D721Med (cell line): ENCODE measurements at regions not wholly inside any gene's neighbourhood (a gene's known extent, or its start where the extent isn't known, plus 50 kb on each side); places are given as distances from the start of the nearest gene placed in this dataset.

Experiments used
- DNase-seq: peaks from one replicate; pipeline ENCODE4 v3.0.0; 2011; ENCODE audit warnings: low spot score; ENCODE audit not compliant: insufficient read length
- FAIRE-seq: peaks from 2 replicates; lab custom pipeline; 2011; peaks lifted over from hg19 to GRCh38; lab: Jason Lieb, UNC
- TF ChIP-seq, protein P1 (sequence below): IDR thresholded peaks from 2 replicates; pipeline ENCODE4 v1.5.1; 2012; ENCODE audit warnings: mild to moderate bottlenecking, control low read depth; ENCODE audit not compliant: insufficient read depth; ENCODE audit errors: missing control alignments

DNA sequence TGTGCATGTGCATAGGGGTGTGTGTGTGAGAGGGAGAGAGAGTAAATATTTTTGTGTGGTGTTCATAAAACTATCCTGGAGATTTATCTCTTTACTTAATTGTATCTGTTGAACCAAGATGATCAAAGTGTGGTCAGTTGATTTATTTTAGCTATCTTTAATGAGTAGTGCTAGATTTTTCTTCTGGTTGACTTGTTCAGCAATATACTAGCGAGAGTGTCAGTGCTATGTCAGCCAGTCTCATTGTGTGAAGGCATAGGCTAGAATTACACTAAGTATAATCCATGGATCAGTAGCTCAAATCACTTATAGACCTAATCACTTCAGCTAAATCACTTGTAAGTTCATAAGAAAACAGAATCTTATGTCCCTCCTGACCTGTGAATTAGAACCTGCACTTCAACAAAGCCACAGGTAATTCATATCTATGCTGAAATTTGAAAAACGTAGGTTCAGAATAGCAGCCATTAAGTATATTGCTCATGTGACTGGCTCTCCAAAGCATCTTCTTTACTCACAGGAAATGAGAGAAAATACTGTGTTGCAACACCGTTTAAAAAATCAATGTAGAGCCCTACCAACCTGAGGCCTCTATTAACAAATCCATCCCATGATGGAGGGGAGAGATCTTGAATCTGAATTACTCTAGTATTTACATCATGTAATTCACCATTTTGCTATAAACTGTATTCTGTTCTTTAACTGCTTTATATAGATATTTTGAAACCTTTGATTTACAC lies 203.1 kb upstream of the ACTBL2 start:
- FAIRE-seq (peak; percentile 96), DNase-seq (no peak)
- TF ChIP-seq, protein P1, sequence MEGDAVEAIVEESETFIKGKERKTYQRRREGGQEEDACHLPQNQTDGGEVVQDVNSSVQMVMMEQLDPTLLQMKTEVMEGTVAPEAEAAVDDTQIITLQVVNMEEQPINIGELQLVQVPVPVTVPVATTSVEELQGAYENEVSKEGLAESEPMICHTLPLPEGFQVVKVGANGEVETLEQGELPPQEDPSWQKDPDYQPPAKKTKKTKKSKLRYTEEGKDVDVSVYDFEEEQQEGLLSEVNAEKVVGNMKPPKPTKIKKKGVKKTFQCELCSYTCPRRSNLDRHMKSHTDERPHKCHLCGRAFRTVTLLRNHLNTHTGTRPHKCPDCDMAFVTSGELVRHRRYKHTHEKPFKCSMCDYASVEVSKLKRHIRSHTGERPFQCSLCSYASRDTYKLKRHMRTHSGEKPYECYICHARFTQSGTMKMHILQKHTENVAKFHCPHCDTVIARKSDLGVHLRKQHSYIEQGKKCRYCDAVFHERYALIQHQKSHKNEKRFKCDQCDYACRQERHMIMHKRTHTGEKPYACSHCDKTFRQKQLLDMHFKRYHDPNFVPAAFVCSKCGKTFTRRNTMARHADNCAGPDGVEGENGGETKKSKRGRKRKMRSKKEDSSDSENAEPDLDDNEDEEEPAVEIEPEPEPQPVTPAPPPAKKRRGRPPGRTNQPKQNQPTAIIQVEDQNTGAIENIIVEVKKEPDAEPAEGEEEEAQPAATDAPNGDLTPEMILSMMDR, result no peak

DNA sequence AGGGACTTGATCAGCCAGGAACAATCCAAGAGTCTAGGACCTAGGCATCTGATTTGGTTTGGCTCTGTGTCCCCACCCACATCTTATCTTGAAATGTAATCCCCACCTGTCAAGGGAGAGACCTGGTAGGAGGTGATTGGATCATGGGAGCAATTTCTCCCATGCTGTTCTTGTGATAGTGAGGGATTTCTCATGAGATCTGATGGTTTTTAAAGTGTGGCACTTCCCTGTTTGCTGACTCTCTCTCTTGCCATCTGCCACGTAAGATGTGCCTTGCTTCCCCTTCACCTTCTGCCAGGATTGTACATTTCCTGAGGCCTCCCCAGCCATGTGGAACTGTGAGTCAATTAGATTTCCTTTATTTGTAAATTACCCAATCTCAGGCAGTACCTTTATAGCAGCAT lies 201.7 kb upstream of the ACTBL2 start:
- TF ChIP-seq, protein P1, result no peak
- DNase-seq, result no peak
- no peak for FAIRE-seq

DNA sequence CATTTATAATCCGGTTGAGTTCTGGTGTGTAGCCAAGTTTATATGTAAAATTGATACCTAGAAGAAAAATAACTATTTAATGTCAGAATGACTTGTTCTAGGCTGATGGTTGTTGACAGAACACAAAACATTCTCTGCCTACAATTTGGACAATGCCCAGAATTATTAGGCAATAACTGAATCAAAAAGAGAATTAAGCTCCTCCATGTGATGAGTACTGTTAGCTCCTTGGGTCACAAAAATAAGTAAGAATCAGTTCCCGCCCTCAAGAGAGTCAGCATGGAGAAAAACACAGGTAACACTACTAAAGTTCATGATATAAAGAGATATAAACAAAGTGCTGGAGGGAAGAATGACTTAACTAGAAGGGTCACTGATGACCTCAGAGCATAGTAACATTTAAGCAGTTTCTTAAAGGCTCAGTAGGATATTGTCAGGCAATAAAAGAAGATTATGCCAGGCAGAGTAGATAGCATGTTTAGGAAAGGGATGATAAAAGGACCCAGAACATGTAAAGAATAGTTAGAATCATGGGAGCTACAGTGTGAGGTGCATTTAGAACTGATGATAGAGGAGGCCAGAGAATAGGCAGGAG lies 200.5 kb upstream of the ACTBL2 start:
- FAIRE-seq (no peak), DNase-seq (no peak)
- TF ChIP-seq, protein P1, result no peak

DNA sequence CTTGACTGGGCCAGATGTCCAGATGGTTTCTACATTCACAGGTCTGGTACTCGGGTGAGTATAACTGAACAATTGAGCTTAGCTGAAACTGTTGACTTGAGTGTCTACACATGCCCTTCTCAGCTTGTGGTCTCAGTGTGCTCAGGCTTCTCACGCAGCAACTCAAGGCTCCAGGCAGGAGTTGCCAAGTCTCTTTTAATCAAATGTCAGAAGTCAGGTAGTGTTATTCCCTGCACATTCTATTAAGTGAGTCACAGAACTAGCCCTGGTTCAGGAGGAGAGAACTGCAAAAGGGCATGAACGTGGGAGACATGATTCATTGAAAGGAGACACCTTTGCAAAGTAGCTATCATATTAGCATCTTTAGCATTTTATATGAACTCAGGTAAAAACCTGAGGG lies 199.3 kb upstream of the ACTBL2 start:
- FAIRE-seq, result no peak

DNA sequence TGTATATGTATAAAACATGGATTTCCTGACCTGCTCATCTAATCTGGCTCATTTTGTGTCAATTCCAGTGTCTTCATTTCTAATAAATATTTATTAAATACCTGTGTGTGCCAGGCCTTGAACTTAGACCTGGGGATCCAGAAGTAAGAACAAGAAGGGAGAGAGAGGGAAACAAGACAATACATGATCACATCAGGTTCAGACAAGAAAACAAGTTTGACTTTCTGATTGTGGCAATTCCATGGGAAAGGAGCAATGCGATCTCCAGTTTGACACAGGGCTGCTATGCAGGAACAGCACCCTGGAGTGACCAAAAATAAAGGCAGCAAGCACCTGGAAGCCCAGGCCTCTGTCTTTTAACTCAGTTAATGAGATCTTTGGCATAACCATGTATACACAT lies 198.1 kb upstream of the ACTBL2 start:
- FAIRE-seq (no peak), DNase-seq (no peak)
- TF ChIP-seq, protein P1, result no peak

More for the DNA sequence above, 199.3 kb upstream of the ACTBL2 start:
- TF ChIP-seq, protein P1, result no peak
- no peak for DNase-seq

DNA sequence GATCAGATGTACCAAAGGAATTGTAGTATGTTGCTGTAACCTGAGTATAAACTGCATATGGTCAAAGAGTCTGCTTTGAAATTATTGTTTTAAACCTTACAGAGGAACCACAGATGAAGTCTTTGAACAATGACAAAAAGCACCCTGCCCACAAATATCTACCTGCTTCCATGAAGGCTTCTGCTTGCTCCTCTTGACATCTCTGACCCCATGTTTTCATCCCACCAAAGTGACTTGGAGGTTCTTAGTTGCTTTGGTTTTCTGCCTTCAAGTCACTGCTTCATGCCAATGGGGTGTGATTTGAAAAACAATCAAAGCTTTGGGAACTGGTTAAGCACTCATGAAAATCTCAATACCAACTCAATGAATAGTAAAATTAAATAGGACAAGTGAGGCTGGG lies 194.6 kb upstream of the ACTBL2 start:
- TF ChIP-seq, protein P1, result no peak
- DNase-seq, result no peak
- FAIRE-seq, result no peak
